Breast epithelium (tissue), 4 donors: ENCODE measurements at regions not wholly inside any gene's neighbourhood (a gene's known extent, or its start where the extent isn't known, plus 50 kb on each side); places are given as distances from the start of the nearest gene placed in this dataset.

ENCODE experiments used
- DNase-seq, 2 donors: peaks; one replicate each; pipeline ENCODE4 v3.0.0-alpha.2; 2019; ENCODE audit warnings: low spot score in 2 of 2
- H3K27ac ChIP-seq, 2 donors: fragments of 200-600 bp; sonication (generic) in 1 of 2; one replicate each; pipeline ENCODE4 v1.5.1; 2016 to 2019; ENCODE audit warnings: mild to moderate bottlenecking in 1 of 2
- H3K27me3 ChIP-seq, 2 donors: fragments of 200-600 bp; sonication (generic) in 1 of 2; one replicate each; pipeline versions ENCODE4 v1.5.1 to v1.6.0; 2017 to 2019; ENCODE audit warnings: control low read depth in 1 of 2, mild to moderate bottlenecking in 1 of 2
- H3K36me3 ChIP-seq: fragments of 200-600 bp; one replicate; pipeline ENCODE4 v1.5.1; 2019
- H3K4me1 ChIP-seq, 2 donors: fragments of 200-600 bp; sonication (generic); one replicate each; pipeline ENCODE4 v1.5.1; 2016 to 2019; ENCODE audit warnings: control low read depth in 1 of 2
- H3K4me3 ChIP-seq, 3 donors: fragments of 200-600 bp; sonication (generic); 1 replicate in 2 of 3; 2 replicates in 1 of 3; pipeline ENCODE4 v1.5.1; 2016 to 2019; ENCODE audit warnings: mild to moderate bottlenecking in 3 of 3, moderate library complexity in 2 of 3
- H3K9me3 ChIP-seq, 2 donors: fragments of 200-600 bp; sonication (generic) in 1 of 2; one replicate each; pipeline ENCODE4 v1.5.1; 2016 to 2019; ENCODE audit warnings: control low read depth in 1 of 2
- POLR2A ChIP-seq: fragments of 450-650 bp; IDR thresholded peaks from one replicate; pipeline ENCODE4 v1.6.1; 2016; ENCODE audit warnings: antibody characterized with exemption, mild to moderate bottlenecking, moderate library complexity
- POLR2AphosphoS5 ChIP-seq, 3 donors: sonication (generic); formaldehyde crosslinking; IDR thresholded peaks; one replicate each; pipeline ENCODE4 v1.6.1; 2017; ENCODE audit warnings: antibody characterized with exemption in 3 of 3
- intact Hi-C: fragments of 100-400 bp; cut with DNase I; formaldehyde crosslinking; loops from one replicate; pipeline ENCODE4 v1.15.1; 2023; ENCODE audit warnings: low total_unique reads
- TF ChIP-seq, protein P1 (sequence below), 3 donors: fragments of 450-650 bp; IDR thresholded peaks; one replicate each; pipeline ENCODE4 v1.5.1; 2016 to 2017; ENCODE audit warnings: antibody characterized with exemption in 3 of 3, mild to moderate bottlenecking in 3 of 3, moderate library complexity in 3 of 3

DNA sequence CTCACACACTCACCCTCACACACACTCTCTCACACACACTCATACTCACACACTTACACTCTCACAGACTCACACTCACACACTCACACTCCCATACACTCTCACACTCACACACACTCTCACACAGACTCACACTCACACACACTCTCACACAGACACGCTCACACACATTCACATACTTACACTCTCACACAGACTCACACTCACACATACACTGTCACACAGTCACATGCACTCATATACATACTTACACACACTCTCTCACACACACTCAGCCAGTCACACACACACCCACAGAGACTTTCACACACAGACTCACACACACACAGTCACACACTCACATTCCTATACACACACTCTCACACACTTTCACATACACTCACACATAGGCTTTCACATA, 1478.8 kb downstream of the BRD1 start:
- TF ChIP-seq POLR2A (no peak), POLR2AphosphoS5 (IDR thresholded peaks at IDR 0.05) (no peak)
- TF ChIP-seq, protein P1, sequence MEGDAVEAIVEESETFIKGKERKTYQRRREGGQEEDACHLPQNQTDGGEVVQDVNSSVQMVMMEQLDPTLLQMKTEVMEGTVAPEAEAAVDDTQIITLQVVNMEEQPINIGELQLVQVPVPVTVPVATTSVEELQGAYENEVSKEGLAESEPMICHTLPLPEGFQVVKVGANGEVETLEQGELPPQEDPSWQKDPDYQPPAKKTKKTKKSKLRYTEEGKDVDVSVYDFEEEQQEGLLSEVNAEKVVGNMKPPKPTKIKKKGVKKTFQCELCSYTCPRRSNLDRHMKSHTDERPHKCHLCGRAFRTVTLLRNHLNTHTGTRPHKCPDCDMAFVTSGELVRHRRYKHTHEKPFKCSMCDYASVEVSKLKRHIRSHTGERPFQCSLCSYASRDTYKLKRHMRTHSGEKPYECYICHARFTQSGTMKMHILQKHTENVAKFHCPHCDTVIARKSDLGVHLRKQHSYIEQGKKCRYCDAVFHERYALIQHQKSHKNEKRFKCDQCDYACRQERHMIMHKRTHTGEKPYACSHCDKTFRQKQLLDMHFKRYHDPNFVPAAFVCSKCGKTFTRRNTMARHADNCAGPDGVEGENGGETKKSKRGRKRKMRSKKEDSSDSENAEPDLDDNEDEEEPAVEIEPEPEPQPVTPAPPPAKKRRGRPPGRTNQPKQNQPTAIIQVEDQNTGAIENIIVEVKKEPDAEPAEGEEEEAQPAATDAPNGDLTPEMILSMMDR (IDR thresholded peaks at IDR 0.05) = no peak
- Histone ChIP-seq H3K4me1 (no peaks in the 10 kb centered on the region), H3K4me3 (no peak overlapping the region), H3K27me3 (peaks cover 0 to 62% of the 10 kb centered on the region in 2 donors), H3K27ac (no peak overlapping the region), H3K9me3 (no peaks in the 10 kb centered on the region), H3K36me3 (no peaks in the 10 kb centered on the region)
- intact Hi-C loops = no loop called here
- DNase-seq = no peak

DNA sequence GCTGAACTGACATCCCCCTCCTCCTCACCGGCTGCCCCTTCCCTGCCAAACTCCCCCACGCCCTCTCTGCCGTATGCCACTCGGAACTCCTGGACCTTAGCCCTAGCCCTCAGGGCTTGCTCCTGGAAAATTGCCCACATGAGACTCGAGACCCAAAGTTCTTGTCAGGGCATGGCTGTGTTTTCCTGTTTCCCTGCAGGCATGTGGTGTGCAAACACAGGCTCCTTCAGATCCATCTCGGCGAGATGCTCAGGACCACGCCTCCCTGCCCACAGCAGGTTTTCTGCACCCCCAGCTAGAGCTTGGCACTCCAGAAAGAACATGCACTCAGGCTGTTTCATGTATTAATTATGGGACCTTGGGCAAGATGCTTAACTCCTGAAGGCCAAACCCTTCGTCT, 1480.4 kb downstream of the BRD1 start:
- H3K4me1 ChIP-seq = no peaks in the 10 kb centered on the region
- DNase-seq = no peak

DNA sequence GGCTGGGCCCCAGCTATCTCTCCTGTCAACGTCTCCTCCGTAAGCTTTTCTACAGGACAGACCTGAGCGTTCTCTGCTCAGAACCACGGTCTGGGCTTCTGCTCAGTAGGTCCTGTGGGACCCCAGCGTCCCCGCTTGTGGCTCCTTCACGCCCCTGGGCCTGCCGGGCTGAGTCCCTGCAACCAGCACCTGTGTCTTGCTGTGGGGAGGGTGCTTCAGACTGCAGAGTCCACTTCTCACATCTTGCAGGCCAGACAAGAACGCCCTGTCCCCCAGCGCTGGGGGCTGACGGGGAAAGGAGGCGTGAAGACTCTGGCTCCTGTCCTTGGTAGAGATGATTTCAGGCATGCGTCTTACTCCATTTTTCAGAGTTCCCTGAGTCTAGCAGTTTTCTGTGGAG, 1480.8 kb downstream of the BRD1 start:
- Histone ChIP-seq H3K9me3 (no peaks in the 10 kb centered on the region), H3K36me3 (no peaks in the 10 kb centered on the region), H3K4me1 (no peaks in the 10 kb centered on the region), H3K27ac (no peak overlapping the region), H3K27me3 (peaks cover 0 to 54% of the 10 kb centered on the region in 2 donors), H3K4me3 (no peak overlapping the region)
- no peak for DNase-seq
- intact Hi-C loops = no loop called here
- no peak for TF ChIP-seq POLR2A
- TF ChIP-seq, protein P1 (IDR thresholded peaks at IDR 0.05) = no peak
- no peak for TF ChIP-seq POLR2AphosphoS5 (IDR thresholded peaks at IDR 0.05)

More for the DNA sequence above, 1480.4 kb downstream of the BRD1 start:
- Histone ChIP-seq H3K27me3 (peaks cover 0 to 54% of the 10 kb centered on the region in 2 donors), H3K4me3 (no peak overlapping the region), H3K27ac (no peak overlapping the region), H3K36me3 (no peaks in the 10 kb centered on the region), H3K9me3 (no peaks in the 10 kb centered on the region)
- TF ChIP-seq POLR2AphosphoS5 (IDR thresholded peaks at IDR 0.05) = no peak
- TF ChIP-seq, protein P1 (IDR thresholded peaks at IDR 0.05) = no peak
- intact Hi-C loops = no loop called here

DNA sequence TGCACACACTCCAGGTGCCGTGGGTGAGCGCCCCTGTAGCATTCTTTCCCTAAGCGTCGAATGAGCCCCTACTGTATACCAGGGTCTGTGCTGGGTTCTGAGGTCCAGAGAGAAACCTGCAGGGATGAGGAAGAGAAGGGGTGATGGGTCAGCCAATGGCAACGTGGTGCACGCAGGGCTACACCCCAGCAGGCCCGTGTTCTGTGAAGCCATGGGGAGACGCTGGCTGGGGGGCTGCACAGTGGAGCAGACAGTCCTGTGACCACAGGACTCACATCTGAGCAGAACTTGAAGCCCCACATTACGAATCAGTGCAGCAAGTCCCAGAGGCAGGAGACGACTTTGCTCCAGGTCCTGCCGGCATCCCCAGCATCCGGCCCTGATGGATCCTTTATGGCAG, 1481.4 kb downstream of the BRD1 start:
- Histone ChIP-seq H3K36me3 (no peaks in the 10 kb centered on the region), H3K4me1 (no peaks in the 10 kb centered on the region), H3K27me3 (peaks cover 0 to 51% of the 10 kb centered on the region in 2 donors), H3K27ac (no peak overlapping the region), H3K4me3 (no peak overlapping the region), H3K9me3 (no peaks in the 10 kb centered on the region)
- TF ChIP-seq POLR2A = no peak
- TF ChIP-seq, protein P1 (IDR thresholded peaks at IDR 0.05) = no peak
- TF ChIP-seq POLR2AphosphoS5 (IDR thresholded peaks at IDR 0.05) = no peak
- intact Hi-C loops = no loop called here
- no peak for DNase-seq

DNA sequence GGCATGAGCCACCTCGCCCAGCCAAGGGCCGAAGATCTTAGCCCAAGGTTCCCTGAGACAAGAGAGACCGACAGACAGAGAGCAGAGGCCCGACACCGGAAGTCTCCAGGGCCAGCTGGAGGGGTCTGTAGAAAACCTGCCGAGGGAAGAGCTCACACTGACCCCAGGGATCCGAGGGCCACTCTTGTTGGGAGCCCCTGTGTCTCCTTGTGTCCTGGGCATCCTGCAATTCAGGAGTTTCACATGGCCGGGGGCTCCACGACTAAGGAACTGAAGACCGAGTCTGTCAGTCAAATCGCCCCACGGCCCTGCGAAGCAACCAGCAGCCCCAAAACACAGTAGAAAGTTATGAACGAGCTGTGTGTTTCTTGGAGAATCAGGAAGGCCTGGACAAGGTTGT, 1482.0 kb downstream of the BRD1 start:
- DNase-seq = no peak
- Histone ChIP-seq H3K36me3 (no peaks in the 10 kb centered on the region), H3K4me1 (no peaks in the 10 kb centered on the region), H3K4me3 (no peak overlapping the region), H3K9me3 (no peaks in the 10 kb centered on the region), H3K27me3 (peaks cover 0 to 50% of the 10 kb centered on the region in 2 donors), H3K27ac (no peak overlapping the region)
- intact Hi-C loops = no loop called here
- TF ChIP-seq POLR2A (no peak), POLR2AphosphoS5 (IDR thresholded peaks at IDR 0.05) (no peak)
- TF ChIP-seq, protein P1 (IDR thresholded peaks at IDR 0.05) = no peak
